Liver (tissue), 8 donors: ENCODE measurements at regions not wholly inside any gene's neighbourhood (a gene's known extent, or its start where the extent isn't known, plus 50 kb on each side); places are given as distances from the start of the nearest gene placed in this dataset.

Experiments used
- DNase-seq: peaks from one replicate; pipeline ENCODE4 v3.0.0-alpha.2; 2017; ENCODE audit warnings: low spot score
- H3K27ac ChIP-seq, 2 donors: one replicate each; pipeline ENCODE4 v1.7.0; 2013; ENCODE audit warnings: inconsistent platforms in 2 of 2, low read length in 2 of 2, control low read depth in 1 of 2, low read depth in 1 of 2, mild to moderate bottlenecking in 1 of 2
- H3K27me3 ChIP-seq, 4 donors: one replicate each; pipeline versions ENCODE4 v1.6.1 to v1.7.0; 2013; ENCODE audit warnings: low read length in 3 of 4, inconsistent platforms in 1 of 4, mild to moderate bottlenecking in 1 of 4, moderate library complexity in 1 of 4; ENCODE audit not compliant: control insufficient read depth in 4 of 4, insufficient read depth in 4 of 4
- H3K36me3 ChIP-seq, 4 donors: one replicate each; pipeline versions ENCODE4 v1.6.1 to v1.7.0; 2013; ENCODE audit warnings: low read length in 3 of 4, mild to moderate bottlenecking in 3 of 4, low read depth in 1 of 4, moderate library complexity in 1 of 4; ENCODE audit not compliant: control insufficient read depth in 4 of 4, insufficient read depth in 3 of 4
- H3K4me1 ChIP-seq, 4 donors: one replicate each; pipeline versions ENCODE4 v1.6.1 to v1.7.0; 2013; ENCODE audit warnings: low read length in 3 of 4, mild to moderate bottlenecking in 3 of 4, moderate library complexity in 1 of 4; ENCODE audit not compliant: control insufficient read depth in 4 of 4, insufficient read depth in 4 of 4
- H3K4me3 ChIP-seq, 3 donors: one replicate each; pipeline versions ENCODE4 v1.6.1 to v1.7.0; 2013; ENCODE audit warnings: low read length in 3 of 3, control low read depth in 1 of 3, low read depth in 1 of 3, mild to moderate bottlenecking in 1 of 3
- H3K9ac ChIP-seq, 2 donors: one replicate each; pipeline ENCODE4 v1.7.0; 2013; ENCODE audit warnings: low read length in 2 of 2, mild to moderate bottlenecking in 2 of 2, moderate library complexity in 2 of 2, control low read depth in 1 of 2, low read depth in 1 of 2
- H3K9me3 ChIP-seq, 4 donors: one replicate each; pipeline versions ENCODE4 v1.6.1 to v1.7.0; 2013; ENCODE audit warnings: low read length in 3 of 4; ENCODE audit not compliant: control insufficient read depth in 4 of 4
- CTCF ChIP-seq: fragments of 150-350 bp; IDR thresholded peaks from 2 replicates; pipeline ENCODE4 v1.5.1; 2017; ENCODE audit warnings: improper control_type of control experiment, low read depth, low read length; ENCODE audit not compliant: missing input control
- FOXA1 ChIP-seq: IDR thresholded peaks from 2 replicates; pipeline ENCODE4 v1.6.1; 2016; ENCODE audit warnings: antibody characterized with exemption
- FOXA2 ChIP-seq: IDR thresholded peaks from 2 replicates; pipeline ENCODE4 v1.6.1; 2016; ENCODE audit warnings: antibody characterized with exemption
- GABPA ChIP-seq, 2 donors: IDR thresholded peaks in 1 of 2; conservative IDR thresholded peaks in 1 of 2; 2 replicates each; pipeline ENCODE4 v1.6.1; 2016; ENCODE audit warnings: antibody characterized with exemption in 2 of 2, mild to moderate bottlenecking in 1 of 2, moderate library complexity in 1 of 2
- HNF4A ChIP-seq, 2 donors: conservative IDR thresholded peaks; 2 replicates each; pipeline ENCODE4 v1.6.1; 2016; ENCODE audit warnings: antibody characterized with exemption in 2 of 2, mild to moderate bottlenecking in 2 of 2
- HNF4G ChIP-seq: IDR thresholded peaks from 2 replicates; pipeline ENCODE4 v1.6.1; 2016; ENCODE audit warnings: antibody characterized with exemption
- JUND ChIP-seq, 2 donors: IDR thresholded peaks; 2 replicates each; pipeline ENCODE4 v1.6.1; 2016; ENCODE audit warnings: antibody characterized with exemption in 2 of 2
- NR2F2 ChIP-seq: IDR thresholded peaks from 2 replicates; pipeline ENCODE4 v1.6.1; 2016; ENCODE audit warnings: antibody characterized with exemption
- RAD21 ChIP-seq, 2 donors: IDR thresholded peaks; 2 replicates each; pipeline ENCODE4 v1.6.1; 2016; ENCODE audit warnings: antibody characterized with exemption in 2 of 2, mild to moderate bottlenecking in 2 of 2
- RXRA ChIP-seq, 2 donors: IDR thresholded peaks; 2 replicates each; pipeline ENCODE4 v1.6.1; 2017 to 2018; ENCODE audit warnings: antibody characterized with exemption in 2 of 2, mild to moderate bottlenecking in 1 of 2
- SP1 ChIP-seq: IDR thresholded peaks from 2 replicates; pipeline ENCODE4 v1.6.1; 2018; ENCODE audit warnings: antibody characterized with exemption, mild to moderate bottlenecking
- TAF1 ChIP-seq: conservative IDR thresholded peaks from 2 replicates; pipeline ENCODE4 v1.6.1; 2016; ENCODE audit warnings: antibody characterized with exemption, mild to moderate bottlenecking
- YY1 ChIP-seq: IDR thresholded peaks from 2 replicates; pipeline ENCODE4 v1.6.1; 2016; ENCODE audit warnings: antibody characterized with exemption, mild to moderate bottlenecking
- WGBS: extraction: QIAGEN DNeasy Blood & Tissue Kit; methylation state at CpG from one replicate; pipeline ENCODE4 v1.1.7; 2013; 5-methylcytosine and 5-hydroxymethylcytosine counted together
- TF ChIP-seq, protein P1 (sequence below): IDR thresholded peaks from 2 replicates; pipeline ENCODE4 v1.6.1; 2016; ENCODE audit warnings: antibody characterized with exemption
- TF ChIP-seq, protein P2 (sequence below): IDR thresholded peaks from 2 replicates; pipeline ENCODE4 v1.6.1; 2016; ENCODE audit warnings: antibody characterized with exemption
- TF ChIP-seq, protein P3 (sequence below): IDR thresholded peaks from 2 replicates; pipeline ENCODE4 v1.6.1; 2016; ENCODE audit warnings: antibody characterized with exemption
- TF ChIP-seq, protein P4 (sequence below): IDR thresholded peaks from 2 replicates; pipeline ENCODE4 v1.6.1; 2016; ENCODE audit warnings: antibody characterized with exemption, mild to moderate bottlenecking
- donor health status: healthy.
- donor health status: healthy.
- donor health status: healthy.
- donor health status: healthy.
- donor health status: healthy.

DNA sequence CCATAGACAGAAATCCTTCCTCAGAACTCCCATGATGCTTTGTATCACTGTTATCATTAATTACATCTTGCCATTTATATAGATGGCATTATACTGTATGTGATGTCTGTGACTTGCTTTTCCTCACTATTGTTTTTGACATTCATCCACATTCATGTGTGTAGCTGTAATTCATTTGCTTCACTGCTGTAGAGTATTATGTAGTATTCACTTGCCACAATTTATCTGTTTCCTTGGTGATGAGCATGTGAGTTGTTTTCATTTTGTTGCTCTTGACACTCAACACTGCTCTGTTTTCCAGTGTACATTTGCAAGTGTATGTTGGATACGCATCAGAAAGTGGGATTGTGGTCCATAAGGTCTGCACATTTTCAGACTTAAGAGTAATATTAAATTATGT, 328.6 kb upstream of the C11orf87 start:
- WGBS: 93% methylated on average over 1 of the region's 1 CpG
- Histone ChIP-seq H3K27ac (no peak overlapping the region), H3K4me3 (no peak overlapping the region), H3K4me1 (no peaks in the 10 kb centered on the region), H3K36me3 (no peaks in the 10 kb centered on the region), H3K9ac (no peak overlapping the region), H3K9me3 (no peaks in the 10 kb centered on the region), H3K27me3 (no peaks in the 10 kb centered on the region)
- DNase-seq: no peak
- TF ChIP-seq JUND (IDR thresholded peaks at IDR 0.05): no peak
- TF ChIP-seq, protein P1, sequence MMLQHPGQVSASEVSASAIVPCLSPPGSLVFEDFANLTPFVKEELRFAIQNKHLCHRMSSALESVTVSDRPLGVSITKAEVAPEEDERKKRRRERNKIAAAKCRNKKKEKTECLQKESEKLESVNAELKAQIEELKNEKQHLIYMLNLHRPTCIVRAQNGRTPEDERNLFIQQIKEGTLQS: no peak
- TF ChIP-seq, protein P2, sequence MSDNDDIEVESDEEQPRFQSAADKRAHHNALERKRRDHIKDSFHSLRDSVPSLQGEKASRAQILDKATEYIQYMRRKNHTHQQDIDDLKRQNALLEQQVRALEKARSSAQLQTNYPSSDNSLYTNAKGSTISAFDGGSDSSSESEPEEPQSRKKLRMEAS: no peak
- TF ChIP-seq HNF4G: no peak
- no peak for TF ChIP-seq NR2F2
- no peak for TF ChIP-seq RXRA (IDR thresholded peaks at IDR 0.05)
- no peak for TF ChIP-seq YY1

GRCh38 chr11:109096266-109096665, 325.7 kb upstream of the C11orf87 start:
- H3K9me3 ChIP-seq: no peaks in the 10 kb centered on the region
- TF ChIP-seq YY1 (no peak), RAD21 (IDR thresholded peaks at IDR 0.05) (no peak)
- no peak overlapping the region for H3K4me3 ChIP-seq
- H3K4me1 ChIP-seq: no peaks in the 10 kb centered on the region
- 83% methylated on average over 3 of the region's 3 CpGs for WGBS
- no peaks in the 10 kb centered on the region for H3K27me3 ChIP-seq
- H3K27ac ChIP-seq: no peak overlapping the region
- H3K36me3 ChIP-seq: no peaks in the 10 kb centered on the region
- no peak overlapping the region for H3K9ac ChIP-seq
- no peak for DNase-seq

DNA sequence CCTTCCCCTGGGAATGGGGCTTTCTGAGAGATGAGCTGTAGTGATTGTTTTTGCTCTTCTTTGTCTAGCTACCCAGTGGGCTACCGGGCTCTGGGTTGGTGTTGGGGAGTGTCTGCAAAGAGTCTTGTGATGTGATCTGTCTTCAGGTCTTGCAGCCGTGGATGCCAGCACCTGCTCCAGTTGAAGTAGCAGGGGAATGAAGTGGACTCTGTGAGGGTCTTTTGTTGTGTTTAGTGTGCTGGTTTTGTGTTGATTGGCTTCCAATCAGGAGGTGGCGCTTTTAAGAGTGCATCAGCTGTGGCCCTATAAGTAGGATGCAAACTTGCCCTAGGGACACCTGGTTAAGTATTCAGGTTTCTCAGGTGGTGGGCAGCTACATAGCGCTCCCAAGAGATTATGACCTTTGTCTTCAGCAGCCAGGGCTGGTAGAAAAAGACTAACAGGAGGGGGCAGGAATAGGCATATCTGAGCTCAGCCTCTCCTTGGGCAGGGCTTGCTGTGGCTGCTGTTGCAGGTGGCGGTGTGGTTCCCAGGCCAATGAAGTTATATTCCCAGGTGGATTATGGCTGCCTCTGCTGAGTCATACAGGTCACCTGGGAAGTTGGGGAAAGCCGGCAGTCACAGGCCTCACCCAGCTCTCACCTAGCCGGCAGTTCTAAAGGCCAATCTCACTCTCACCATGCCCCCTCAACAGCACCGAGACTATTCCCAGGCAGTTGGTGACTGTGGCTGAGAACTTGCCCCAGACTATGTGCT, 315.7 kb upstream of the C11orf87 start:
- 86% methylated on average over 8 of the region's 8 CpGs for WGBS
- TF ChIP-seq, protein P2: no peak
- TF ChIP-seq YY1 (no peak), HNF4A (conservative IDR thresholded peaks at IDR 0.05) (no peak), FOXA2 (no peak), TAF1 (no peak), FOXA1 (no peak), RAD21 (IDR thresholded peaks at IDR 0.05) (no peak), GABPA (IDR thresholded peaks at IDR 0.05 in 1 of 2, conservative IDR thresholded peaks at IDR 0.05 in 1 of 2) (no peak), JUND (IDR thresholded peaks at IDR 0.05) (no peak), RXRA (IDR thresholded peaks at IDR 0.05) (no peak), CTCF (no peak), NR2F2 (no peak), SP1 (no peak), HNF4G (no peak)
- TF ChIP-seq, protein P1: no peak
- TF ChIP-seq, protein P3, sequence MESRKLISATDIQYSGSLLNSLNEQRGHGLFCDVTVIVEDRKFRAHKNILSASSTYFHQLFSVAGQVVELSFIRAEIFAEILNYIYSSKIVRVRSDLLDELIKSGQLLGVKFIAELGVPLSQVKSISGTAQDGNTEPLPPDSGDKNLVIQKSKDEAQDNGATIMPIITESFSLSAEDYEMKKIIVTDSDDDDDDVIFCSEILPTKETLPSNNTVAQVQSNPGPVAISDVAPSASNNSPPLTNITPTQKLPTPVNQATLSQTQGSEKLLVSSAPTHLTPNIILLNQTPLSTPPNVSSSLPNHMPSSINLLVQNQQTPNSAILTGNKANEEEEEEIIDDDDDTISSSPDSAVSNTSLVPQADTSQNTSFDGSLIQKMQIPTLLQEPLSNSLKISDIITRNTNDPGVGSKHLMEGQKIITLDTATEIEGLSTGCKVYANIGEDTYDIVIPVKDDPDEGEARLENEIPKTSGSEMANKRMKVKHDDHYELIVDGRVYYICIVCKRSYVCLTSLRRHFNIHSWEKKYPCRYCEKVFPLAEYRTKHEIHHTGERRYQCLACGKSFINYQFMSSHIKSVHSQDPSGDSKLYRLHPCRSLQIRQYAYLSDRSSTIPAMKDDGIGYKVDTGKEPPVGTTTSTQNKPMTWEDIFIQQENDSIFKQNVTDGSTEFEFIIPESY: no peak
- TF ChIP-seq, protein P4, sequence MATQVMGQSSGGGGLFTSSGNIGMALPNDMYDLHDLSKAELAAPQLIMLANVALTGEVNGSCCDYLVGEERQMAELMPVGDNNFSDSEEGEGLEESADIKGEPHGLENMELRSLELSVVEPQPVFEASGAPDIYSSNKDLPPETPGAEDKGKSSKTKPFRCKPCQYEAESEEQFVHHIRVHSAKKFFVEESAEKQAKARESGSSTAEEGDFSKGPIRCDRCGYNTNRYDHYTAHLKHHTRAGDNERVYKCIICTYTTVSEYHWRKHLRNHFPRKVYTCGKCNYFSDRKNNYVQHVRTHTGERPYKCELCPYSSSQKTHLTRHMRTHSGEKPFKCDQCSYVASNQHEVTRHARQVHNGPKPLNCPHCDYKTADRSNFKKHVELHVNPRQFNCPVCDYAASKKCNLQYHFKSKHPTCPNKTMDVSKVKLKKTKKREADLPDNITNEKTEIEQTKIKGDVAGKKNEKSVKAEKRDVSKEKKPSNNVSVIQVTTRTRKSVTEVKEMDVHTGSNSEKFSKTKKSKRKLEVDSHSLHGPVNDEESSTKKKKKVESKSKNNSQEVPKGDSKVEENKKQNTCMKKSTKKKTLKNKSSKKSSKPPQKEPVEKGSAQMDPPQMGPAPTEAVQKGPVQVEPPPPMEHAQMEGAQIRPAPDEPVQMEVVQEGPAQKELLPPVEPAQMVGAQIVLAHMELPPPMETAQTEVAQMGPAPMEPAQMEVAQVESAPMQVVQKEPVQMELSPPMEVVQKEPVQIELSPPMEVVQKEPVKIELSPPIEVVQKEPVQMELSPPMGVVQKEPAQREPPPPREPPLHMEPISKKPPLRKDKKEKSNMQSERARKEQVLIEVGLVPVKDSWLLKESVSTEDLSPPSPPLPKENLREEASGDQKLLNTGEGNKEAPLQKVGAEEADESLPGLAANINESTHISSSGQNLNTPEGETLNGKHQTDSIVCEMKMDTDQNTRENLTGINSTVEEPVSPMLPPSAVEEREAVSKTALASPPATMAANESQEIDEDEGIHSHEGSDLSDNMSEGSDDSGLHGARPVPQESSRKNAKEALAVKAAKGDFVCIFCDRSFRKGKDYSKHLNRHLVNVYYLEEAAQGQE: no peak
- Histone ChIP-seq H3K27ac (no peak overlapping the region), H3K36me3 (no peaks in the 10 kb centered on the region), H3K4me1 (no peaks in the 10 kb centered on the region), H3K9me3 (no peaks in the 10 kb centered on the region), H3K9ac (no peak overlapping the region), H3K4me3 (no peak overlapping the region), H3K27me3 (no peaks in the 10 kb centered on the region)
- no peak for DNase-seq
